ENCODE measurements at regions not wholly inside any gene's neighbourhood (a gene's known extent, or its start where the extent isn't known, plus 50 kb on each side); places are given as distances from the start of the nearest gene placed in this dataset.

DNA sequence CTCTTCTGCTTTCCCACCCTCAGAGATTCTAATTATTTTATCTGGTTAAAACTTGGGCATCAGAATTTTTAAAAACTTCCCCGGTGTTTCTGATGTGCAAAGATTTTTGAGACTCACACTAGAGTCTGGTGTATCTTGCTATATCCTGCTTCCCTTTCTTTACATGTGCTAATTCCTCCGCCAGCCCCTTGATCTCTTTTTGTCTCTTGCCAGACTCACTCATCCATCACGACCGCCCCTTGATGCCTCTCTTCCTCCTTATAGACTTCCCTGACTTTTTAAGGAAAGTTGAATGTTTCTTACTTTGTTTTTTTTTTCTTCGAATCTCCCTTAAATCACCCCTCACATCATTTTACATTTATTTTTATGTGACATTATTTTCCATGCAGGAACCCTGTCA lies 274.9 kb upstream of the PITX2 start:
- no peaks in the 10 kb centered on the region for H3K4me1 ChIP-seq
- H3K9me3 ChIP-seq, result no peaks in the 10 kb centered on the region
- intact Hi-C loops (cut with DNase I), result no loop called here
- H3K4me3 ChIP-seq, result no peak overlapping the region
- no peaks in the 10 kb centered on the region for H3K36me3 ChIP-seq
- DNase-seq (no peak), ATAC-seq (no peak), FAIRE-seq (no peak)
- 41 to 55% methylated on average over 5 of the region's 5 CpGs for WGBS, 2 donors
- TF ChIP-seq, protein P1, sequence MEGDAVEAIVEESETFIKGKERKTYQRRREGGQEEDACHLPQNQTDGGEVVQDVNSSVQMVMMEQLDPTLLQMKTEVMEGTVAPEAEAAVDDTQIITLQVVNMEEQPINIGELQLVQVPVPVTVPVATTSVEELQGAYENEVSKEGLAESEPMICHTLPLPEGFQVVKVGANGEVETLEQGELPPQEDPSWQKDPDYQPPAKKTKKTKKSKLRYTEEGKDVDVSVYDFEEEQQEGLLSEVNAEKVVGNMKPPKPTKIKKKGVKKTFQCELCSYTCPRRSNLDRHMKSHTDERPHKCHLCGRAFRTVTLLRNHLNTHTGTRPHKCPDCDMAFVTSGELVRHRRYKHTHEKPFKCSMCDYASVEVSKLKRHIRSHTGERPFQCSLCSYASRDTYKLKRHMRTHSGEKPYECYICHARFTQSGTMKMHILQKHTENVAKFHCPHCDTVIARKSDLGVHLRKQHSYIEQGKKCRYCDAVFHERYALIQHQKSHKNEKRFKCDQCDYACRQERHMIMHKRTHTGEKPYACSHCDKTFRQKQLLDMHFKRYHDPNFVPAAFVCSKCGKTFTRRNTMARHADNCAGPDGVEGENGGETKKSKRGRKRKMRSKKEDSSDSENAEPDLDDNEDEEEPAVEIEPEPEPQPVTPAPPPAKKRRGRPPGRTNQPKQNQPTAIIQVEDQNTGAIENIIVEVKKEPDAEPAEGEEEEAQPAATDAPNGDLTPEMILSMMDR (IDR thresholded peaks at IDR 0.05), result no peak
- no peak overlapping the region for H3K27ac ChIP-seq
- peaks cover 0 to 3% (median 0%) of the 10 kb centered on the region in 4 donors for H3K27me3 ChIP-seq

- DNase-seq, result no peak
- intact Hi-C loops (cut with DNase I), result no loop called here
- 73 to 85% methylated on average over 1 of the region's 1 CpG for WGBS, 2 donors
- no peak for FAIRE-seq
- TF ChIP-seq, protein P1 (IDR thresholded peaks at IDR 0.05), result no peak
- Histone ChIP-seq H3K27me3 (peaks cover 0 to 3% (median 0%) of the 10 kb centered on the region in 4 donors), H3K36me3 (no peaks in the 10 kb centered on the region), H3K4me1 (no peaks in the 10 kb centered on the region), H3K27ac (no peak overlapping the region), H3K4me3 (no peak overlapping the region), H3K9me3 (no peaks in the 10 kb centered on the region)
- no peak for ATAC-seq
These were observed 275.4 kb upstream of the PITX2 start for GRCh38 chr4:110898290-110898689.

DNA sequence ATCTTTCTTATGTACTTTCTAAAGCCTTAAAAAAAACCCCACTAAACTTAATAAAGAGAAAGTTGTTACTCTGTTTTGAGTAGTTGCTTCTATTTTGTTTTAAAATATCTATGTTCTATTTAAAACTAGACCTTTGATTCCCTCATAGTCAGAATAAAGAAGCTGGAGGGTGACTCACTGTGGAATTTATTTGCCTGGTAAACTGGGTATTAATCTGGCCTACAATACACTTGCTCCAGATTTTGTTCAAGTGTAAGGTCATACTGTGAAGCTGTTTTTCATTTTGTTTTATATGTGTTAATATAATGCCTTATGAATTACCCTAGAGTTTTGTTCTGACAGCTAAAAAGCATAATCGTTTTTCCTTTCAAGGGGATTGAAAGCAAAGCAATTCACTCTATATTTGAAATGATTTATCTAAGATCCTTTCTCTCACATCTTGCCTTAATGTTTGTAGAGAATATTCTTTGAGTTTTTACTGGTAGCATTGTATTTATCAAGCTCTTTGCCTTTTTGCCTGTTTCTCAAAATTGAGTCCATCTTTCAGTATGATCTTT lies 277.4 kb upstream of the PITX2 start:
- no peak overlapping the region for H3K4me3 ChIP-seq
- TF ChIP-seq, protein P1 (IDR thresholded peaks at IDR 0.05), result no peak
- no peaks in the 10 kb centered on the region for H3K4me1 ChIP-seq
- H3K9me3 ChIP-seq, result no peaks in the 10 kb centered on the region
- H3K27me3 ChIP-seq, result peaks cover 0 to 3% (median 0%) of the 10 kb centered on the region in 4 donors
- H3K27ac ChIP-seq, result no peak overlapping the region
- ATAC-seq, result no peak
- 24 to 28% methylated on average over 1 of the region's 1 CpG for WGBS, 2 donors
- no peak for DNase-seq
- no peak for FAIRE-seq
- no peaks in the 10 kb centered on the region for H3K36me3 ChIP-seq
- intact Hi-C loops (cut with DNase I), result no loop called here

DNA sequence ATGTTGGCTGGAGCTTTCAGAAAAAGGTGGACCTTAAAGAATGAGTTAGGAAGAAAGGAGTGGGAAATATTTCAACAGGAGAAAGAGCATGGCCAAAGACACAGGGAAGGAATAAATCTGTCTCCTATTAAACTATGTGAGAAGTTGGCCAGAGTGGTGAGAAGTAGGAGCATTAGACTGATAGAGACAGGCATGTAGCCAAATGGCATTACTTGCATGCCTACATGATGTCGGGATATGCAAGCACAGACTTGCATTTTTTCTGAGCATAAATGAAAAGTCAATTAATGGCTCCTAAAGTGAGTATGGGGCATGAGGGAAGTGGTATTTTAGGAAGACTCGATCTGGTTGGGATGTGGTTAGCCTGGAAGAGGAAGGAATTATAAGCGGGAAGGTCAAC lies 279.6 kb upstream of the PITX2 start:
- TF ChIP-seq, protein P1 (IDR thresholded peaks at IDR 0.05), result no peak
- WGBS, 2 donors, result 33 to 49% methylated on average over 3 of the region's 3 CpGs
- Histone ChIP-seq H3K36me3 (no peaks in the 10 kb centered on the region), H3K27ac (no peak overlapping the region), H3K4me3 (no peak overlapping the region), H3K9me3 (no peaks in the 10 kb centered on the region), H3K4me1 (no peaks in the 10 kb centered on the region), H3K27me3 (peaks cover 0 to 3% (median 0%) of the 10 kb centered on the region in 4 donors)
- FAIRE-seq (no peak), DNase-seq (no peak), ATAC-seq (no peak)
- intact Hi-C loops (cut with DNase I), result no loop called here

DNA sequence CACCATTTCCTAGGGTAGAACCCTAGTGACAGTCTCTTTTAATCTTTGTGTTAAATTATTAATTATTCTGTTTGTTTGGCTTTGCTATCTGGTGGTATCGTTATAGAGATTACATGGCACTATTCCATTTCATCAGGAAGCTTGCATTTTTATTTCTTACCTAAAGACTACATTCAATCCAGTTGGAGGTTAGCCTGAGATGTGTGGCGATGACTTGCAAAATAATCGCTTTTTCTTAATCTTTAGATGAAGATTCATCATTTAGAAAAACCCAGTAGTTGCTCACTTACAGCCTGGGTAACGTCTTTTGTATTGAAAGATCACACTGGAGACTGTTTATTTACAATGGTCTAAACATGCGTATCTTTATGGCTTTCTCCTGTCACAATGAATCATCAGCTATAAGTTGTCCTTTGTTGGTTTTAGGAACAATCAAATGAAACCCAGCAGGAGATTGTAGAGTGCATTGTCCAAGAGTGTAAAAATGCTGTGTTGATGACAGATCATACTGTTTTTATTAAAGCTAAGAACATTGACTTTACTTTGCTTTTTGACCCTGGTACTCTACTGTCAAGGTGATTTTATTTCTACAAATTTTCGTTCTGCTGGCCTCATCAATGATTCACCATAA lies 281.7 kb upstream of the PITX2 start:
- FAIRE-seq (no peak), DNase-seq (no peak), ATAC-seq (no peak)
- peaks cover 0 to 3% (median 0%) of the 10 kb centered on the region in 4 donors for H3K27me3 ChIP-seq
- H3K27ac ChIP-seq, result no peak overlapping the region
- intact Hi-C loops (cut with DNase I), result no loop called here
- TF ChIP-seq, protein P1 (IDR thresholded peaks at IDR 0.05), result no peak
- no peak overlapping the region for H3K4me3 ChIP-seq
- no peaks in the 10 kb centered on the region for H3K4me1 ChIP-seq
- no peaks in the 10 kb centered on the region for H3K9me3 ChIP-seq
- H3K36me3 ChIP-seq, result no peaks in the 10 kb centered on the region
- 35 to 36% methylated on average over 6 of the region's 6 CpGs for WGBS, 2 donors
